Esophagus muscularis mucosa (tissue), 4 donors: ENCODE measurements at regions not wholly inside any gene's neighbourhood (a gene's known extent, or its start where the extent isn't known, plus 50 kb on each side); places are given as distances from the start of the nearest gene placed in this dataset.

ENCODE experiments used
- DNase-seq: peaks from one replicate; pipeline ENCODE4 v3.0.0-alpha.2; 2017; ENCODE audit errors: extremely low spot score
- H3K27ac ChIP-seq, 4 donors: fragments of 200-600 bp; sonication (generic); replicated peaks in 1 of 4; 1 replicate in 3 of 4; 2 replicates in 1 of 4; pipeline ENCODE4 v1.5.1; 2016 to 2019; ENCODE audit warnings: mild to moderate bottlenecking in 1 of 4
- H3K27me3 ChIP-seq, 4 donors: fragments of 200-600 bp; sonication (generic); one replicate each; pipeline versions ENCODE4 v1.5.1 to v1.6.0; 2016 to 2019
- H3K36me3 ChIP-seq, 4 donors: fragments of 200-600 bp; sonication (generic); one replicate each; pipeline ENCODE4 v1.5.1; 2016 to 2019
- H3K4me1 ChIP-seq, 4 donors: fragments of 200-600 bp; sonication (generic); one replicate each; pipeline ENCODE4 v1.5.1; 2016 to 2019
- H3K4me3 ChIP-seq, 4 donors: fragments of 200-600 bp; sonication (generic); 1 replicate in 2 of 4; 2 replicates in 2 of 4; pipeline ENCODE4 v1.5.1; 2016 to 2019; ENCODE audit warnings: mild to moderate bottlenecking in 4 of 4, moderate library complexity in 1 of 4
- H3K9me3 ChIP-seq, 4 donors: fragments of 200-600 bp; sonication (generic); 1 replicate in 3 of 4; 2 replicates in 1 of 4; pipeline ENCODE4 v1.5.1; 2016 to 2019
- EP300 ChIP-seq: sonication (generic); formaldehyde crosslinking; IDR thresholded peaks from one replicate; pipeline ENCODE4 v1.6.1; 2017; ENCODE audit warnings: antibody characterized with exemption
- POLR2A ChIP-seq: fragments of 450-650 bp; IDR thresholded peaks from one replicate; pipeline ENCODE4 v1.6.1; 2017; ENCODE audit warnings: antibody characterized with exemption, moderate library complexity, mild to moderate bottlenecking, low read depth
- POLR2AphosphoS5 ChIP-seq, 2 donors: sonication (generic); formaldehyde crosslinking; IDR thresholded peaks; one replicate each; pipeline ENCODE4 v1.6.1; 2017; ENCODE audit warnings: antibody characterized with exemption in 2 of 2
- whole genome bisulfite sequencing: methylation state at CpG from one replicate; pipeline ENCODE4 v1.1.5; 2018; 5-methylcytosine and 5-hydroxymethylcytosine counted together
- intact Hi-C: fragments of 100-400 bp; cut with DNase I; formaldehyde crosslinking; loops from one replicate; pipeline ENCODE4 v1.15.1; 2023
- TF ChIP-seq, protein P1 (sequence below), 3 experiments: fragments of 200-600 bp in 2 of 3; fragments of 450-650 bp in 1 of 3; sonication (generic) in 2 of 3; IDR thresholded peaks; one replicate each; pipeline ENCODE4 v1.5.1; 2017 to 2019; ENCODE audit warnings: antibody characterized with exemption in 3 of 3, mild to moderate bottlenecking in 2 of 3, moderate library complexity in 1 of 3

DNA sequence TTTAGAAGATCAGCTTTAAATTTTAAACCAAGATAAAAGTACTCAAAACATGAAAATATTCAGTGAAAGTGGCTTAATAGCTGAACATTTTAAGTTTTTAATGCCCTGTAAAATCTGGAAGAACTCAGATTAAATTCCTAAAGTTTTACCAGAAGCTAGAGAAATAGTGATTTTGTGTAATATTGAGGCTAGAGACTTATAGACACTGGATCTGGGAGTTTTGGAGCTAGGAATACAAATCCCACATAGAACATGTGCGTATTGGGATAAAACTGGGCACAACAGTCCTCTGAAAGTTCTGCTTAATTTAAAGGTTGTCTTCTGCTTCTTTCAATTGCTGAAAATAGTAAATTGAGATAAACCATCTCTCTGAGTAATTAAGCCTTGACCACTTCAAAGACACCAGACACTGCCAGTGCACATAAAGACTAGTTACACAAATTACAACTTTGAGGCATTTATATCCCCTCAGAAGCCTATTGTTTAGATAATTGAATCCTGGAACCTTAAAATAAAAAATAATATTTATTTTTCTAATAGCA, 1382.5 kb downstream of the OTOL1 start:
- intact Hi-C loops = no loop called here
- WGBS = no CpG with 5 or more reads among the region's 1 CpG
- Histone ChIP-seq H3K4me3 (no peak overlapping the region), H3K27ac (no peak overlapping the region), H3K36me3 (no peaks in the 10 kb centered on the region), H3K27me3 (no peaks in the 10 kb centered on the region), H3K4me1 (no peaks in the 10 kb centered on the region), H3K9me3 (no peaks in the 10 kb centered on the region)
- DNase-seq = no peak
- TF ChIP-seq POLR2A (no peak), EP300 (no peak), POLR2AphosphoS5 (IDR thresholded peaks at IDR 0.05) (no peak)
- TF ChIP-seq, protein P1, sequence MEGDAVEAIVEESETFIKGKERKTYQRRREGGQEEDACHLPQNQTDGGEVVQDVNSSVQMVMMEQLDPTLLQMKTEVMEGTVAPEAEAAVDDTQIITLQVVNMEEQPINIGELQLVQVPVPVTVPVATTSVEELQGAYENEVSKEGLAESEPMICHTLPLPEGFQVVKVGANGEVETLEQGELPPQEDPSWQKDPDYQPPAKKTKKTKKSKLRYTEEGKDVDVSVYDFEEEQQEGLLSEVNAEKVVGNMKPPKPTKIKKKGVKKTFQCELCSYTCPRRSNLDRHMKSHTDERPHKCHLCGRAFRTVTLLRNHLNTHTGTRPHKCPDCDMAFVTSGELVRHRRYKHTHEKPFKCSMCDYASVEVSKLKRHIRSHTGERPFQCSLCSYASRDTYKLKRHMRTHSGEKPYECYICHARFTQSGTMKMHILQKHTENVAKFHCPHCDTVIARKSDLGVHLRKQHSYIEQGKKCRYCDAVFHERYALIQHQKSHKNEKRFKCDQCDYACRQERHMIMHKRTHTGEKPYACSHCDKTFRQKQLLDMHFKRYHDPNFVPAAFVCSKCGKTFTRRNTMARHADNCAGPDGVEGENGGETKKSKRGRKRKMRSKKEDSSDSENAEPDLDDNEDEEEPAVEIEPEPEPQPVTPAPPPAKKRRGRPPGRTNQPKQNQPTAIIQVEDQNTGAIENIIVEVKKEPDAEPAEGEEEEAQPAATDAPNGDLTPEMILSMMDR (IDR thresholded peaks at IDR 0.05) = no peak

DNA sequence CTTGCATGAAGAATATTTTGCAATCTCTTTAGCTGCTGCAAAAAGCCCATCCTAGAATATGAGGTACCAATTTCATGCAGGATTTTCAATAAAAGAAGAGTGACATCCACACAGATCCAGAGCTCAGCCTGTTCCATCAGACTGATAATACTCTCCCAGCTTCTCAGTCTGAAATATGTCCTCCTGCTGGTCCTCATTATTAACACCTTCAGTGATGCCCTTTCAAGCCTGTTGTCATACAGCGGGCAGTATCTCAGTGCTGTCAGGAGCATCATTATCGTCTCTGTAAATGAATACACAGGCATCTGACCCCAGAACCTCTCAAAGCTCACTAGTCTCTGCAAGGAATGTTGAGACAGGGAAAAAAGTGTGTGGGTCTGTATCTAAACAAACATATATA, 1387.8 kb downstream of the OTOL1 start:
- Histone ChIP-seq H3K4me1 (no peaks in the 10 kb centered on the region), H3K36me3 (no peaks in the 10 kb centered on the region), H3K4me3 (no peak overlapping the region), H3K9me3 (no peaks in the 10 kb centered on the region), H3K27ac (no peak overlapping the region), H3K27me3 (no peaks in the 10 kb centered on the region)
- intact Hi-C loops = no loop called here
- TF ChIP-seq EP300 (no peak), POLR2A (no peak), POLR2AphosphoS5 (IDR thresholded peaks at IDR 0.05) (no peak)
- TF ChIP-seq, protein P1 (IDR thresholded peaks at IDR 0.05) = no peak
- no peak for DNase-seq
- WGBS = no CpG with 5 or more reads among the region's 2 CpGs

DNA sequence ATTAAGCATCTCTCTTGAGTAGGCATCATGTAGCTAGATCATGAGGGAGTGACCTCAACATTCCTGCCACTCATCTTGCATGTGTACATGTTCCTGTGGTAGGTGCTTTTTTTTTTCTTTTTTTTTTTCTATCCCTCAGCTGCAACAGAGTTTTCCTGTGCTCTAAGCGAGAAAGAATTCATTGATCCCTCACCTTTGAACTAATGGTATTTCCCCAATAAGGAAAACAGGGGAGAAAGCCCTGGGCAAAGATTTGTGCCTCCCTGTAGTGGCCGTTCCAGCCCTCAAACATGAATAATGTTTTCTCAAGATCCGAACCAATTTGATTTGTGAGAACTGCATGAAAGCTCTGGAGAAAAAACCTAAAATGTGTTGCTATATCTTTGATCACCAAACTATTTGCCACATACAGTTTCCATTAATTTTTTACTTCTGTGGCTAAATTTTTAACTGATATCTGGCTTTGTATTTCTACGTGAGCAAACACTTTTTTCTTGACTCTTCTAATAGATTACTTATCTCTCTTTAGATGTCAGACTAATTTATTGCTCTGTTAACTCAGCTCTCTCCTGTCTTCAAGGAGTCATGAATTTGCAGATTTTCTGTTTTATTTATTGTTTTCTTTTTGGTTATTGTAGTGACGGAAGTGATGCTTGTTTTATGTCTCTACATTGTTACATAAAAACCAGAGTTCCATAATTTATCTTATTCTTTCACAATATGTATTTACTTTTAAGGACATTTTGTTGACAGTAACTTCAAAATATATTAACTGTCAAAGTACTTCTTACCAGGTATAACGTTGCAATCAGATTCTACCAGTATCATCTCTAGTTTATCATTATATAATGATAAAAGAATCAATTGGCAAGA, 1396.5 kb downstream of the OTOL1 start:
- Histone ChIP-seq H3K4me1 (no peaks in the 10 kb centered on the region), H3K9me3 (no peaks in the 10 kb centered on the region), H3K4me3 (no peak overlapping the region), H3K36me3 (no peaks in the 10 kb centered on the region), H3K27ac (no peak overlapping the region), H3K27me3 (no peaks in the 10 kb centered on the region)
- no peak for DNase-seq
- TF ChIP-seq POLR2AphosphoS5 (IDR thresholded peaks at IDR 0.05) (no peak), EP300 (no peak), POLR2A (no peak)
- TF ChIP-seq, protein P1 (IDR thresholded peaks at IDR 0.05) = no peak
- WGBS = no CpG with 5 or more reads among the region's 6 CpGs
- intact Hi-C loops = no loop called here

DNA sequence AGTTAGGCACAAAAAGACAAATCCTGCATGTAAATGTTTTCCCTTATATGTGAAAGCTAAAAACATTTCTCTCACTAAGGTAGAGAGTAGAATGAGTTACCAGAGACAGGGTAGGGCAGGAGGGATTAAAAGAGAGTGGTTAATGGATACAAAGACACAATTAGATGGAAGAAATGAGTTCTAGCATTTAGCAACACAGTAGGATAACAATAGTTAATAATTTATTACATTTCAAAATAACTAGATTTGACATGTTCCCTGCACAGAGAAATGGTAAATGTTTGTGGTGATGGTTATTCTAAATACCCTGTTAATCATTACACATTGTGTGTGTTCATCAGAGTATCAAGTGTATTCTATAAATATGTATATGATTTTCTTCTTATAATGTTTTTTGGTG, 1400.7 kb downstream of the OTOL1 start:
- TF ChIP-seq, protein P1 (IDR thresholded peaks at IDR 0.05) = no peak
- TF ChIP-seq POLR2A (no peak), EP300 (no peak), POLR2AphosphoS5 (IDR thresholded peaks at IDR 0.05) (no peak)
- Histone ChIP-seq H3K27ac (no peak overlapping the region), H3K27me3 (no peaks in the 10 kb centered on the region), H3K36me3 (no peaks in the 10 kb centered on the region), H3K4me3 (no peak overlapping the region), H3K4me1 (no peaks in the 10 kb centered on the region), H3K9me3 (peaks cover 0 to 6% (median 0%) of the 10 kb centered on the region in 4 donors)
- intact Hi-C loops = no loop called here
- no peak for DNase-seq
